Upper lobe of left lung (tissue), 4 donors: ENCODE measurements at regions not wholly inside any gene's neighbourhood (a gene's known extent, or its start where the extent isn't known, plus 50 kb on each side); places are given as distances from the start of the nearest gene placed in this dataset.

Experiments used
- POLR2A ChIP-seq, 4 donors: fragments of 450-650 bp; IDR thresholded peaks; one replicate each; pipeline ENCODE4 v1.5.1; 2016 to 2017; ENCODE audit warnings: antibody characterized with exemption in 4 of 4, mild to moderate bottlenecking in 2 of 4
- POLR2AphosphoS5 ChIP-seq, 2 donors: sonication (generic); formaldehyde crosslinking; IDR thresholded peaks; one replicate each; pipeline ENCODE4 v1.5.1; 2017; ENCODE audit warnings: antibody characterized with exemption in 2 of 2
- TF ChIP-seq, protein P1 (sequence below), 6 experiments: fragments of 450-650 bp in 4 of 6; fragments of 200-600 bp in 2 of 6; sonication (generic) in 2 of 6; IDR thresholded peaks; one replicate each; pipeline ENCODE4 v1.5.1; 2016 to 2019; ENCODE audit warnings: antibody characterized with exemption in 6 of 6

DNA sequence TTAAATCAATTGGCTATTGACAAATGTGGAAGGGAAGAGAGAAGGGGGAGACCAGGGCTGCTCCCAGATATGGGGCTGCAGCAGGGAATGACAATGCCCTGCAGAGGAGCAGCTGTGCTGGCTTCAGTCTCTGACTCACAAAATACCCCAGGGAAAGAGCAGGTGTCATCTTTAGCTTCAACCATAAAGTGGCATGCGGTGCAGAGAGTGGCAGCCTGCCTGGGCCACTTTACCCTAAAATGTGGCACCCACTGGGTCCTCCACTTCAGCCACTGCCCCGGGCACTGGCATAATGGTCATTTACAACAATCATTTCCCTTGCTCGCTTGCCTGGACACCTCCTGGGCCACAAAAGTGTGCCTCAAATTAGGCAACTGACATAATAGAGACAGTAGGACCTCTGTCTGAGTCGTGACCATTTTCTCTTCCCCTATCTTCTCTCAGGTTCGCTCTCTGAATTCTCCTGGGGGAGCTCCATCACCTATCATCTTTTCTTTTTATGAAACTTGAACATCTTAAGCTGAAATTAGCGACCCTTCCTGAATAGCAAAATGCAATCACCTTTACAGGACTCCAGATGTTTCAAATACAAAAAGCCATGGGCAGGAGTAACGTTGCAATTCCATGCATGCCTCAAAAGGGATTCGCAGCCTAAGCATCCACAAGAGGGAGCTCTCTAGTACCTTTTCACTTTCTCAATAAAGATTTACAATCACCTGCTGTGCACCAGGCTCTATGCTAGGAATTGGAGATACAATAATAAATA lies 179.9 kb upstream of the ATF7IP start:
- TF ChIP-seq POLR2A (IDR thresholded peaks at IDR 0.05) (no peak), POLR2AphosphoS5 (IDR thresholded peaks at IDR 0.05) (no peak)
- TF ChIP-seq, protein P1, sequence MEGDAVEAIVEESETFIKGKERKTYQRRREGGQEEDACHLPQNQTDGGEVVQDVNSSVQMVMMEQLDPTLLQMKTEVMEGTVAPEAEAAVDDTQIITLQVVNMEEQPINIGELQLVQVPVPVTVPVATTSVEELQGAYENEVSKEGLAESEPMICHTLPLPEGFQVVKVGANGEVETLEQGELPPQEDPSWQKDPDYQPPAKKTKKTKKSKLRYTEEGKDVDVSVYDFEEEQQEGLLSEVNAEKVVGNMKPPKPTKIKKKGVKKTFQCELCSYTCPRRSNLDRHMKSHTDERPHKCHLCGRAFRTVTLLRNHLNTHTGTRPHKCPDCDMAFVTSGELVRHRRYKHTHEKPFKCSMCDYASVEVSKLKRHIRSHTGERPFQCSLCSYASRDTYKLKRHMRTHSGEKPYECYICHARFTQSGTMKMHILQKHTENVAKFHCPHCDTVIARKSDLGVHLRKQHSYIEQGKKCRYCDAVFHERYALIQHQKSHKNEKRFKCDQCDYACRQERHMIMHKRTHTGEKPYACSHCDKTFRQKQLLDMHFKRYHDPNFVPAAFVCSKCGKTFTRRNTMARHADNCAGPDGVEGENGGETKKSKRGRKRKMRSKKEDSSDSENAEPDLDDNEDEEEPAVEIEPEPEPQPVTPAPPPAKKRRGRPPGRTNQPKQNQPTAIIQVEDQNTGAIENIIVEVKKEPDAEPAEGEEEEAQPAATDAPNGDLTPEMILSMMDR (IDR thresholded peaks at IDR 0.05): peak in 5 of 6 experiments; percentile 37 to 48 (median 43)
